Endometrium (tissue), 2 donors: ENCODE measurements at regions not wholly inside any gene's neighbourhood (a gene's known extent, or its start where the extent isn't known, plus 50 kb on each side); places are given as distances from the start of the nearest gene placed in this dataset.

ENCODE experiments used
- FAIRE-seq: peaks from 2 replicates; lab custom pipeline; 2012; peaks lifted over from hg19 to GRCh38; lab: Jason Lieb, UNC
- donor health status: control.
- donor health status: control.

DNA sequence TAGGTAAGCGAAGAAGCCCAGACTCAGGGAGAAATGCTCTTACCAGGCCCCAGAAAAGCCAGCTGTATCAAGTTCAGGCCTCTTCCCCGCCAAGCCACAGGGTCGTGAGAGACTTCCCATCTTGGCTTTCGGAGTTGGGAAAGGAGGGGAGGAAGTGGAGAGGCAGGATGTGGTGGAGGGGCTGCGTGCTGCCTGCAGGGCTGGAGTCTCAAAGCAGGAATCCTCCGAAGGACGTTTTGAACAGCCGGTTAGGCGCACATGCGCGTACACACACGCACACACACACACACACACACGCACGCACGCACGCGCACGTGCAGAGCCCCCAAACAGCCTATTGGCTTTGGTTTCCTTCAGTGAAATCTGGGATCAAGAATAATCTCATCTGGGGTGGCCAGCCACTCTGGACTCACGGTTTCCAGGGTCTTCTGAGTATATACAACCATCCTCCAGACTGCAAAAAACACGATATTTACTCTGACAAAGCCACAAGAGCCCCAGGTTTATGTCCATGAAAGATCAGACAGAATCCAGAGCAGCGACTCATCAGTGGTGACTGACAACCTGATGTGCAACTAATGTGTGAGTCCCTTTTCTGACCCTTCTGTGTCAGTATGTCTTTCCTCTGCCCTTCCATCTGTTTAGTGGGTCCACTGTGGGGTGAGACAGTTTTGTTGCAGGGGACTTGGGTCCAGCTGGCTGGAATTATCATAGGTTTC lies 115.0 kb upstream of the ZNF438 start:
- no peak for FAIRE-seq

- no peak for FAIRE-seq
These were observed 115.5 kb upstream of the ZNF438 start for GRCh38 chr10:31147210-31147608.

DNA sequence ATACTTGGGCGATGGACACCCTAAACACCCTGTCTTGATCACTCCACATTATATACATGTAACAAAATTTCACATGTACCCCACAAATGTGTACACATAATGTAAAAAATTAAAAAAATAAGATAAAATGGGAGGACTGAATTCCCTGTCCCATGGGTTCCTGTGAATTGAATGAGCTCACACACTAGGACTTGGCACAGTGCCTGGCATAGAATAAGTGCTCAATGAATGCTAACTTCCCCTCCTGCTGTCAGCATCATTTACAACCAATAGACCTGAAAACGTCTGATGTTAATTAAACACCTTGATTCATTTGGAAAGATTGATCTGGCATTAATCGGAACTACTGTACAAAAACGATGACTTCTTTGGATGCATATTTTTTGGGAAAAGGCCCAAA lies 117.3 kb upstream of the ZNF438 start:
- no peak for FAIRE-seq

- FAIRE-seq = no peak
These were observed 118.3 kb upstream of the ZNF438 start for GRCh38 chr10:31149835-31150512.

GRCh38 chr10:31151301-31151700 lies 119.6 kb upstream of the ZNF438 start:
- no peak for FAIRE-seq

DNA sequence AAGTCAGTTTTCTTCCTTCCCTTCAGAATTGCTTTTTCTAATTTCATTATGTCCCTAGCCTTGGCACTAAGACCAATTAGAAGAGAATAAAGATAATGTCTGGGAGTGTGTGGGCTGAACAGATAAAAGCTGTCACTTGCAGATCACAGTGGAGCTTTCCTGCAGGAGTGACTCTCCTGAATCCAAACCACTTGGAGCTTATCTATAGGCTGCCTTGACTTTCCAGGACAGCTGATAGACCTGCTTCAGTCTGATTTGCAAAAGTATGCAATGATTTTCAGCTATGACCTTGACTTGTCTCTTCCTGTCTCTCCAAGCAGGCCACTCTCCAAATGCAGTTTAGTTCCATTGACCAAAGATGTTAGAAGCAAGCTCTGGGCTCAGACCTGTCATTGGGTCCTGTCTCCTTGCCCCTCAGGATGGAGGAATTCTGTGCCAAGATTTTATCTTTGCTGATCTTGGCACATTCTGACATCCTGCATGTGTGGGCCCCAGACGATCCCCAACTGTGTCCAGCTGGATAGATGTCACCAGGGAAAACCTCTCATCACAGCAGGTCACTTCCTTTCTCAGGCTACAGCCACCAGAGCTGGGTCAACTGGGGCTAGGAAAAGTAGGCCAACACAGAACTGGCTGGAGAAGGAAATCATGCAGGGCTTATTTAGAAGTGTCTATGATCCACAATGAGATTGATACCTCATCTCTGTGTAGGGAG lies 120.9 kb upstream of the ZNF438 start:
- no peak for FAIRE-seq

- no peak for FAIRE-seq
These were observed 121.5 kb upstream of the ZNF438 start for GRCh38 chr10:31153161-31153560.

GRCh38 chr10:31153692-31154091 lies 122.0 kb upstream of the ZNF438 start:
- FAIRE-seq = no peak

DNA sequence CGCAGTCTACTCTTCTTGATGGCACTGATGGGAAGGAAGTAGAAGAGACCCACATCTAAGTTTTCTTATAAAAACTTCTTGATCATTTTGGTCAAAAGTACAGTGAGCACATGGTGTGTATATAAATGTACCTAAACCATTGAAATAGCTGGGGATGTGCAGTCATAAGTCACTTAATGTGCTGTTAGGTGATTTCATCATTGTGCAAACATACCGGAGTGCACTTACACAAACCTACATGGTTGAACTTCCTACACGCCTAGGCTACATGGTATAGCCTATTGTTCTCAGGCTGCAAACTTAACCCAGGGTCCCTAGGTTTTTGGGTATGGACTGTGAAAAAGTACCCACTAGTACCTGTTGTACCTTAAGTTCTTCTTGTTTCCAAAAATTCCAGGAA lies 123.3 kb upstream of the ZNF438 start:
- no peak for FAIRE-seq

GRCh38 chr10:31157123-31158010 lies 125.7 kb upstream of the ZNF438 start:
- peak; percentile 63 for FAIRE-seq

DNA sequence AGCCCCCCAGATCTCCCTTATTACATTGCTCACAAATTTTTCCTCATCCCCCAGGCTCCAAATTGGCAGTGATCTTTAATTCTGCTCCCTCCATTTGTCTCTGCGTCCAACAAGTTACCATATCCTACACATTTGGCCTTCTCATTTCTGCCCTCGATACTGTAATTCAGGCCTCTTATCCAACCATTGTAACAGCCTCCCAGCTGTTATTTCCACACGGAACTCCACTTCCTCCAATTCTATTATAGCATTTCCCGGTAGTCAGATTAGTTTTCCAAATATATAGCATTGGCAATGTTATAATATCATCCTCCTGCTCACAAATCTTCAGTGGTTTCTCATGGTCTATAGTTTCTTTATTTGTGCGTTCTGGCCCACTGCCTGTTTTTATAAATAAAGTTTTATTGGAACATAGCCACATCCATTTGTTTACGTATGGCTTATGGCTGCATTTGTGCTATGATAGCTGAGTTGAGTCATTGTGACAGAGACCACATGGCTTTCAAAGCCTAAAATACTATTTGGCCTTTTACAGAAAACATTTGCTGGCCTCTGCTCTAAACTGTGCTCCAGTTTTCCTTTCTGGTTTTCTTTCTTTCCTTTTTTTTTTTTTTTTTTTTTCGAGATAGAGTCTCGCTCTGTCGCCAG lies 126.5 kb upstream of the ZNF438 start:
- no peak for FAIRE-seq

- no peak for FAIRE-seq
These were observed 134.9 kb upstream of the ZNF438 start for GRCh38 chr10:31166606-31167005.

- FAIRE-seq = no peak
These were observed 139.0 kb upstream of the ZNF438 start for GRCh38 chr10:31170636-31171035.

- FAIRE-seq = peak; percentile 29
These were observed 139.9 kb upstream of the ZNF438 start for GRCh38 chr10:31171402-31172083.

- no peak for FAIRE-seq
These were observed 141.3 kb upstream of the ZNF438 start for GRCh38 chr10:31172925-31173324.

GRCh38 chr10:31173752-31174151 lies 142.1 kb upstream of the ZNF438 start:
- no peak for FAIRE-seq

- FAIRE-seq = no peak
These were observed 139.8 kb upstream of the ZEB1 start for GRCh38 chr10:31179091-31179680.

DNA sequence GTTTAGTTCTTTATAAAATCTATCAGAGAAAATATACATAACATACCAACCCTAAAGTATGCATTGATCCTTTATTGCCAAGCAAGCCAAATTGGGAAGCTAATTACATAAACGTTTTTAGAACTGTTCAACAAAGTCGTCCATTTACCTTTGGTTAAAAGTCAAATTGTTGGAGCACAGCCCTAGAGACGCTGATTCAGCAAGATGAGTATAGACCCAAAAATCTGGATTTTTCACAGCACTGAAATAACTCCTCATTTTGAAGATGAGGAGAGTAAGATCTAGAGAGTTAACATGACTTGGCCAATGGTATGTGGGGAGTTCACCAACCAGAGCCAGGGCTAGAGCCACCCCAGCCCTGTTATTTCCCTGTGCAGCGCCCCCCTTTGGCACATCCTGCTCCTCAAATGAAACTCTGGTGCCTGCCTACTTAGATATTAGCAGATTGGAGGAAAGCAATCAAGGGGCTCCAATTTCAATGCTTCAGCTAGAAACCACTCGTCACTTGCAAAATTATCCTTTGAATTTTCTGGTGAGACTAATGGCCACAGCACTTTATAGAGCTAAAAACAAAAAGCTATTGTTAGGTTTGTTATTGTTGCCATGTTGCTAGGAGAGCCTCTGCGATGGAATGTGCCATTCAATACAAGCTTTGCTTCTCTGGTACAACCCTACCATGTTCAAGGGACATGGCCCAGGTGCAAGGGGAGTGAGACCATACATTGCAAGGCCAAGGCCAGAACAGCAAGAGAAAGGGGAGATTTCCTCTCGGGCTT lies 132.6 kb upstream of the ZEB1 start:
- no peak for FAIRE-seq

- FAIRE-seq = no peak
These were observed 131.8 kb upstream of the ZEB1 start for GRCh38 chr10:31187182-31187581.
